ENCODE measurements at regions not wholly inside any gene's neighbourhood (a gene's known extent, or its start where the extent isn't known, plus 50 kb on each side); places are given as distances from the start of the nearest gene placed in this dataset.
A peak's percentile ranks its signal among the peaks of the same experiment; 100 is the strongest.

- no peak for TF ChIP-seq REST (IDR thresholded peaks at IDR 0.05; ENCODE audit: unreplicated experiment)
- no peak for TF ChIP-seq EZH2 (IDR thresholded peaks at IDR 0.05; ENCODE audit: low read depth, unreplicated experiment)
- no peak for TF ChIP-seq ZNF331 (CRISPR knock-in tag; IDR thresholded peaks at IDR 0.05; ENCODE audit: low read depth)
- no peak for TF ChIP-seq NANOG (IDR thresholded peaks at IDR 0.05; ENCODE audit: borderline replicate concordance)
- TF ChIP-seq ZNF114 (CRISPR knock-in tag; IDR thresholded peaks at IDR 0.05), result no peak
- TF ChIP-seq CTCF (conservative IDR thresholded peaks at IDR 0.05; ENCODE audit: low read depth in 2 of 2), result no peak
- TF ChIP-seq POLR2AphosphoS5 (IDR thresholded peaks at IDR 0.05; ENCODE audit: low read depth), result no peak
- no peak for TF ChIP-seq STAT1 (IDR thresholded peaks at IDR 0.05; ENCODE audit: unreplicated experiment)
These were observed 122.0 kb upstream of the PRKCQ start (continued) for GRCh38 chr10:6702030-6702429.

GRCh38 chr10:6701289-6701688, 121.2 kb upstream of the PRKCQ start:
- no peaks in the 10 kb centered on the region for H3K4me1 ChIP-seq (ENCODE audit: insufficient read depth)
- Mint-ChIP-seq H3K4me3 (no peak overlapping the region), H3K4me1 (peaks cover 8% of the 10 kb centered on the region), H3K36me3 (ENCODE audit: low read depth) (no peaks in the 10 kb centered on the region), H3K9me3 (no peaks in the 10 kb centered on the region), H3K27ac (no peak overlapping the region), H3K27me3 (ENCODE audit: insufficient read depth, low read depth, poor library complexity) (peaks cover under 1% of the 10 kb centered on the region)
- H3K9me2 ChIP-seq (ENCODE audit: insufficient read depth), result no peaks in the 10 kb centered on the region
- peak; percentile 53 for DNase-seq (ENCODE audit: low spot score)
- peak overlapping the region; percentile 52 for H2AFZ ChIP-seq
- no peaks in the 10 kb centered on the region for H3K27me3 ChIP-seq (ENCODE audit: insufficient read depth)
- TF ChIP-seq CTCF (conservative IDR thresholded peaks at IDR 0.05; ENCODE audit: low read depth in 2 of 2) (peak; percentile 60 to 72), EZH2phosphoT487 (IDR thresholded peaks at IDR 0.05; ENCODE audit: unreplicated experiment) (no peak)
- no peak overlapping the region for H3K27ac ChIP-seq (ENCODE audit: low read depth)
- H3F3A ChIP-seq (replicated peaks; ENCODE audit: low read depth), result no peaks in the 10 kb centered on the region; the same call in 1 of the 2 replicates
- no peak overlapping the region for H3K4me2 ChIP-seq
- no peaks in the 10 kb centered on the region for H4K20me1 ChIP-seq (replicated peaks; ENCODE audit: insufficient read depth)
- no peak overlapping the region for H3K4me3 ChIP-seq
- ATAC-seq, result peak; percentile 76
- no peaks in the 10 kb centered on the region for H3K36me3 ChIP-seq (ENCODE audit: insufficient read depth)
- no peaks in the 10 kb centered on the region for H3K79me2 ChIP-seq (replicated peaks; ENCODE audit: insufficient read depth)
